GM19023 (cell line): ENCODE measurements at regions not wholly inside any gene's neighbourhood (a gene's known extent, or its start where the extent isn't known, plus 50 kb on each side); places are given as distances from the start of the nearest gene placed in this dataset.
"Not testable (repeated sequence)": the region's sequence is repeated elsewhere in the genome, so short reads cannot be mapped to it uniquely, and the experiment has no call there.

ENCODE experiments used
- ATAC-seq: cut with Tn5 transposase; IDR thresholded peaks from one replicate; pipeline ENCODE4 v1.9.1; 2021; ENCODE audit warnings: mild to moderate bottlenecking, moderate library complexity; ENCODE audit not compliant: unreplicated experiment

DNA sequence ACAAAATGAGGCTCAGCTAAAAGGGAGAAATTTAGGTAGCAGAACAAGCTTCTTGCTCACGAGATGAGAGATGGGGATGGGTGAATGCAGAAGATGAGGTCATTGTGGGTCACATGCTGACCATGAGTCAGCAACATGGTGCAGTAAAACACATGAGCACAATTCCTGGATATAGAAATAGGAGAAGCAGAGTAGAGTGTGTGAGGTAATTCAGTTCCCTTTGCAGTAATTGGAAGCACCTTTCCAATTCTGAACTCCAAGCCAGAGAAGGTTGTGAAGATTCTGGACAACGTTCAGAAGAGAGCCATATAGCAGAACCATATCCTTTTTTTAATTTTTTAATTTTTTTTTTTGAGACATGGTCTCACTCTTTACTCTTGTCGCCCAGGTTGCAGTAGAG, 62.0 kb upstream of the LMNTD1 start:
- ATAC-seq, result no peak

DNA sequence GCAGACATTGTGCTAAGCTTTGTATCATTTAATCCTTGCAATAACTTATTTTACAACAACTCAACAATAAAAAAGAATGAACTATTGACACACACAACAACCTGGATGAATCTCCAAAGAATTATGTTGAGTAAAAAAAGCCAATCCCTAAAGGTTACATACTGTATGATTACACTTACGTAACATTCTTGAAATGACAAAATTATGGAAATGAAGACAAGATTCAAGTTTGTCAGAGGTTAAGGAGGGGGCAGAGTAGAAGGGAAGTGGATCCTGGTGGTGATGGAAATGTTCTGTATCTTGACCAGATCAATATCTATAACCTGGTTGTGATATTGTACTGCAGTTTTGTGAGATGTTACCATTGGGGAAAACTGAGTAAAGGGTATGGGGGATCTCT, 63.2 kb upstream of the LMNTD1 start:
- no peak for ATAC-seq

DNA sequence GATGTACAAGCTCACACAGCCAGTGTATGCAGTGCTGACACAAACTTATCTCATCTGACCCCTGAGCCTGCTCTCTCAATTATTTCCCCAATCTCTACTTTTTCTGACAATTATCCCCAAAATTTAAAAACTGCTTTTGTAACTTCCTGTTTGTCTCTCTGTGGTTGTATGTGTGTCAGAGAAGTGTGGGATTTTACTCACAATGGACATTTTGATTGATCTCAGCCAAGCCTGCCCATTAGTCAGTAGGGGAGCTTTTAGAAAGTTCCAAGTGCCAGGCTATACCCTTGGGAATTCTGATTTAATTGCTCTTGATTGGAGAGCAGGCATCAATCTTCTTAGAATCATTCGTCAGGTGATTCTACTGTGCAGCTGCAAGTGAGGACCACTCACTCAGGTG, 64.9 kb upstream of the LMNTD1 start:
- no peak for ATAC-seq

DNA sequence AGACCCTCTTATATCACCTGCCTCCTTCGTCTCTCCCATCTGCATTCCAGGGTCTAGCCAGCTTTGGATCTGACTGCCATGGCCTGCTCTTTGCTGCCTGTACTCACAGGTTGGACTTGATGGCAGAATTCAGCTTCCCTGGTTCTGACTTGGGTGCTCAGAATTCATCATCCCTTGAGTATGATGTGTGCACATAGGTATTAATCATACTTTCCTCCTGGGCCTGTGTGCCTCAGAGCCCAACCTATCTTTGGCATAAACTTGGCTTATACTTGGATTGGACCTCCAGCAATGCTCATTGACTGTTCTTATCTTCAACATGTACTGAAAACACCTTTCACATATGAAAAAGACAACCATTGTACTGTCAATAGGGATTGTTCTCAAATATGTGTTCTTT, 70.7 kb upstream of the LMNTD1 start:
- no peak for ATAC-seq

GRCh38 chr12:25625146-25625545, 72.1 kb upstream of the LMNTD1 start:
- ATAC-seq, result no peak

DNA sequence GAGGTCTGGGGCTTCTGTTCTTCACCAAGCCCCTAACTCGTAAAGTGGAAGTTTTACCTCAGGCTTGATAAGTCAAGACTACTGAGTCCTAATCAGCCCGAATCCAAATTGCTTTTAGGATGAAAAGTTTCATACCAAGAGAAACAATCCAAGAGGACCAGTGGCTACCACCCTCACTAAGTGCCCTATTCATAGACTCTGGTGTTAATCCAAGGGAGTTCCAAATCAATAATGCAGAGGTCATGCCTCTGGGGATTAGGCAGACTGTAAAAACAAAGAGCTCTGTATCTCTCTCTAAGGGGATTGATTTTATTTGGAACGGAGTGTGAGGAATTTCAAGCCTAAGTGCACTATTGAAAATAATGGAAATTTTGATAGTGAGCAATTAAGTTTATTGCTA, 76.3 kb upstream of the LMNTD1 start:
- no peak for ATAC-seq

- ATAC-seq, result not testable (repeated sequence)
These were observed 77.8 kb upstream of the LMNTD1 start for GRCh38 chr12:25630735-25631515.

DNA sequence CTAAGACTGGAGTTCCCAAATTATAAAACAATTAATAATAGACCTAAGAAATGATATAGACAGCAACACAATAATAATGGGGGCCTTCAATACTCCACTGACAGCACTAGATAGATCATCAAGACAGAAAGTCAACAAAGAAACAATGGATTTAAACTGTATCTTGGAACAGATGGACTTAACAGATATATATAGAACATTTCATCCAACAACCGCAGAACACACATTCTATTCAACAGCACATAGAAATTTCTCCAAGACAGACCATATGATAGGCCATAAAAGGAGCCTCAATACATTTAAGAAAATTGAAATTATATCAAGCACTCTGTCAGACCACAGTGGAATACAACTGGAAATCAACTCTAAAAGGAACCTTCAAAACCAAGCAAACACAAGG, 80.1 kb upstream of the LMNTD1 start:
- ATAC-seq, result not testable (repeated sequence)

DNA sequence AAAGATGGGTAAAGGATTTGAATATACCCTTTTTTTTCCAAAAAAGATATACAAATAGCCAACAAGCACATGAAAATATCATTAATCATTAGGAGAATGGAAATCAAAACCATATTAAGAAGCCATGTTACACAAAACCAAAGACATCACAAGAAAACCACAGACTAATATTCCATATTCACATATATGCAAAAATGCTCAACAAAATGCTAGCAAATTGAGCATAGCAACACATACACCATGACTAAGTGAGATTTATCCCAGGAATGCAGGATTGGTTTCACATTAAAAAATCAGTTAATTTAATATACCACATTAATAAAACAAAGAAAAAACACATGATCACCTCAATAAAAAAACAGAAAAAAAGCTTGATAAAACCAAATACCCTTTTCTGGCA, 84.7 kb upstream of the LMNTD1 start:
- no peak for ATAC-seq

- ATAC-seq, result no peak
These were observed 86.3 kb upstream of the LMNTD1 start for GRCh38 chr12:25639406-25639805.

DNA sequence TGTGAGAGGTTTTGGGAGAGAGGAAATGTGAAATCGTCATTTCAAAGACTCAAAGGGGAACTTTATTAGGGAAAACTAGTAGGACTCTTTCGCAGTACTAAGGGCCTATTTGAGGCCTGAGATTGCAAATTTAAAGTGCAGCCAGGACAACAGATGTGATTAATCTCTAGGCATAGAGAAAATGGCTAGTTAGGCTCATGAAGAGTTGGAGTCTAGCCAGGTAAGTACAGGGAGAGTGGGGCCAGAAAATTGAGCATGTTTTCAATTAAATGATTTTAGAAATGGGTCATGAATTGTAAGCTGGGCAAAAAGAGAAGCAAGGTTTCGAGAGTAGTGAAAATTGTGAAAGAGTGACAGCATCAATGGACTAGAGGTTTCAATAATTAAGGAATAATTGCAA, 91.9 kb upstream of the LMNTD1 start:
- no peak for ATAC-seq

- no peak for ATAC-seq
These were observed 92.3 kb upstream of the LMNTD1 start for GRCh38 chr12:25645427-25645826.

DNA sequence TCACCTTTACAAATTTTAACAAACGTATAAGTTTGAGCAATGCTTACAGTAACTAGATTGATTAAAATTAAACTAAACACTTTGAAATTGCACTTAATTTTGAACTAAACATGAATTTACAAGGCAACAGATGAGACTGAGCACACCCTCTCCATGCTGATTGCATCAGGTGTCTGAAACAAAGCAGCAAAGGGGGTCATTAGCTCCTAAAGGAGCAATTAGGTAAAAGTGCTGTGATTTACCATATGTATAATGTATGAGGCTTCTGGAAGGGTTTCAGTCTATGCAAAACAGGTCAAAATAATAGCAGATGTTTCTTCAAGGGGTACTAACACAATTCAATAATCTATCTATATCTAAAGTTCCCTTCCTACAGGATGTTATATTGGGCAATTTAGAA, 98.8 kb upstream of the LMNTD1 start:
- ATAC-seq, result no peak

DNA sequence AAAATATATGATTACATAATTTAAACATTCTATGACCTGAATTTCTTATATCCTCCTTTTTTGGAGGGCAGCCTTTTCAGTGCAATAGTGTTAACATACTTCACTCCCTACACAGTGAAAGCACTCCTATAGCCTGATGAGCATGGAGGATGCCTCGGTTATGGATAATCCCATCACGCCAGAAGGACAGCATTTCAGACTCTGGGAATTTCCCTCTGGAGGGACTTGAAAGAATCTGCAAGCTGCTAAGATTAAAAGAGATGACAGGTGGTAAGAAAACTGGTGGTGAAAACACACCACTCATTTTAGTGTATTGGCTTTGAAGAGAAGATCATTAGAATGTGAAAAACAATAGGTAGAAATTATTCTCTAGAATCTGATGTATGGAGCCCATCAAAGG, 99.3 kb upstream of the LMNTD1 start:
- no peak for ATAC-seq

DNA sequence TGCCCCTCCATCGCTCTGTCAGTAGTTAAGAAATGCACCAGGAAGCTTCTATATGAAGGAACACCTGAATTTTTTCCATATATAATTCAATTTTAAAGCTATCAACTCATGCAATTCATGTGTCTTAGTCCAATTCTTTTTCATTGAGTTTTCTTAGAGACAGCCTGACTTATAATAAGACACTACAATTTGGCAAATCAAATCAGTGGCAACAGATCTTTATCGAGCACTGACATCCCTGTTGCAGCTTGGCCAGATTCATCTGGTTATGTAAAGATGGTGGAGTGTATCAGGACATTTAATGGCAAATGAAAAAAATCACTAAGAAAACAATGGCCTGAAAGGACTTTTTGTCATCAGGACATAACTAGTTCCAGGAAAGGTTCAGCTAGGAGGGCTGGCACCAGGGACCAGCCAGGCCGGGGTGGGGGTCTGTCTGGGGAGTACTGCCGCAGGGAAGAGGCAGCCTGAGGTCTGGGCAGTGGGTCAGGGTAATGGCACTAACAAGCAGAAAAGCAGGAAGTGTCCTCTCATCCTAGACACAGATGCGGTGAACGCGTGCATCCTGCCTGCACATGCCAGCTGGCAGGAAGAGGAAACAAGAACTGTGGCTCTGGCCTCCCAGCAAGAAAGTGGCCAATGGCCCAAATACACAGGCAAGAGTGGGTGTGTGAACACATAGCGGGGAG, 100.5 kb upstream of the LMNTD1 start:
- ATAC-seq, result no peak

DNA sequence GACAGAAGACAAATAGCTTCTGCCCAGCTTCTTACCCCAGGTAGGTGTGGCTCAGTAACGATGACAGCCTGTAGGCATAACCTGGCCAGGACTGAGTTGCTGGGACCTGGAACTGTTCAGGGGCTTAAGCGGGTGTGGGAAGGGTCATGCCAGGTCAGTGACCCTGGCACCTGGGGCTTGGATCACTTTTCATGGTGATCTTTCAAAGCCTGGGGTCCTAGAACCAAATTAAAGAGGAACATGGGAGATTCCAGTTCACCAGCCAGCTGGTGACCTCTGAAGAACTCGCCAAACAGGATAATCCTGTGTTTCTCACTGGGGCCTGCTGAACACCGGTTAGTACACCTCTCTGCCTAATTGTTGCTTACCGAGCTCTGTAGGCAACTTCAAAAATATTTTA, 102.6 kb upstream of the LMNTD1 start:
- no peak for ATAC-seq

DNA sequence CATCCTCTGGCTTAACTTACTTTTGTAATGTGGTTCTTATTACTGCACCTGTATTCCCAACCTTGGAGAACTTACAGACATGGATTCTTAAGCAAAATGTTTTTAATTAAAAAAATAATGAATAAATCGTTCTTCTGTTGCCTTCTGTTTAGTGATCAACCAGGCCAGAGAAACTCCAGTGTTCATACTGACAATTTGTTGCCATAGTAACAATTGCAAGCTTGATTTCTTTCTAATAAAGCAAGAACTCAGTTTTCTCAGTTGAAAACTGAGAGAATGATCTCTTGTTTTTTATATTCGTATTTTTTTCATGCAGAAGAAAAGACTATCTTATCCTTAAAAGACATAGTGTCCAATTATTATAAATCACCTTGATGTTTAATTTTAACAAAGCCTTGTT, 106.5 kb upstream of the LMNTD1 start:
- no peak for ATAC-seq

GRCh38 chr12:25670076-25671055, 117.3 kb upstream of the LMNTD1 start:
- ATAC-seq, result no peak

DNA sequence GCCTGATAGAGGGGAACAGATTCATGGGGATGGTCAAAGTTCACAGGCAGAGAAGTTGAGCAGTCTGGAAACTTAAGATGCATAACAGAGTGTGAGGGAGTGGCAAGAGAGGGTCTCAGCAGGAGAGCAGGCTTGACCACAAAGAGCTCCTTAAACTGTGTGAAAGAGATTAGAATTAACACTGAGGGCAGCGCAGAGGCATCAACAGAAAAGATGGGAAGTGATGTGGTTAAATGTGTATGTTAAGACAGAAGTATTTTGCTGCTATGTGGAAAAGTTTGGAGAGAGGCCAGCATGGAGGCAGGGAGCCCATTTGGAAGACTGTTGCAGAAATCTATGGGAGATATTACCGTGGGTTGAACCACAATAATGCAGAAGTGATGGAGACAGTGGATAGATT, 122.7 kb upstream of the LMNTD1 start:
- no peak for ATAC-seq

GRCh38 chr12:25677232-25677937, 124.3 kb upstream of the LMNTD1 start:
- no peak for ATAC-seq

GRCh38 chr12:25681580-25681979, 128.5 kb upstream of the LMNTD1 start:
- no peak for ATAC-seq
